ENCODE measurements at regions not wholly inside any gene's neighbourhood (a gene's known extent, or its start where the extent isn't known, plus 50 kb on each side); places are given as distances from the start of the nearest gene placed in this dataset.

DNA sequence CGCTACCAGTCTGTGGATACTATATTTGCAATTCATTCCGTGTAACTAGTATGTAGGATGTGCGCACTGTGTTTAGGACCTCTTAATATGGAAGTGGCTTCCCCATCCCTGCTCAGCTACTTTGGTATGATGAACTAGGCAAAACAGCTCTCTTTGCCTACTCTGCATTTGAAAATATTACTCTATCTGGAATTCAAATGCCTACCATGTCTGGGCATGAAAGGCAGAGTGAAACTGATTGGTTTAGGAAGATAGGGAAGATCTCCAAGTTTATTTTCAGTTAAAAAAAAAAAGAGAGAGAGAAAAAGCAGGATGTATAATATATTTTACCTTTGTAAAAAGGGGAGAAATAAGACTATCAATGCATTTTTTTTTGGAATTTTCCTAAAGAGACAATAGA is 74.1 kb upstream of the ELL2 start:
- no peaks in the 10 kb centered on the region for H3K27me3 Mint-ChIP-seq (ENCODE audit: low read depth, poor library complexity)
- no peak overlapping the region for H3K4me3 Mint-ChIP-seq
- no peaks in the 10 kb centered on the region for H3K4me1 Mint-ChIP-seq
- DNase-seq = no peak
- peaks cover 39% of the 10 kb centered on the region for H3K9me3 Mint-ChIP-seq
- no peak overlapping the region for H3K27ac Mint-ChIP-seq
- peaks cover 13% of the 10 kb centered on the region for H3K36me3 Mint-ChIP-seq (ENCODE audit: low read depth)
- no peak for TF ChIP-seq CTCF (IDR thresholded peaks at IDR 0.05)

- Mint-ChIP-seq H3K4me1 (no peaks in the 10 kb centered on the region), H3K27me3 (ENCODE audit: low read depth, poor library complexity) (no peaks in the 10 kb centered on the region), H3K4me3 (no peak overlapping the region), H3K9me3 (peaks cover 18% of the 10 kb centered on the region), H3K36me3 (ENCODE audit: low read depth) (no peaks in the 10 kb centered on the region), H3K27ac (no peak overlapping the region)
- no peak for DNase-seq
- no peak for TF ChIP-seq CTCF (IDR thresholded peaks at IDR 0.05)
These were observed 71.5 kb upstream of the ELL2 start for GRCh38 chr5:96033116-96033515.

DNA sequence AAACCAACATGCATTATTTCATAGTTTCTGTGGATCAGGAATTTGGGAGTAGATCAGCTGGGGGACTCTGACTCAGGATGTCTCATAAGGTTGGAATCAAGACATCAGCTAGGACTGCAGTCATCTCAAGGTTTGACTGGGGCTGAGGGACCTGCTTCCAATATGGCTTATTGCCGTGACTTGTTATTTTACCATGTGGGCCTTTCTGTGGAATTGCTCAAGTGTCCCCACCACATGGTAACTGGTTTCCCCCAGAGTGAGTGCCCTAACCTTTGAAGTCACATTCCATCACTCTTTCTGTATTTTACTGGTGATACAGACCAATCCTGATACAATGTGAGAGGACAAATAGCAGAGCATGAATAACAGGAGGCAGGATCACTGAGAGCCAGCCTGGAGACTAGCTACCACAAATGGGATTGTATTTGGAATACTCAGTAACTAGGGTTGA is 70.2 kb upstream of the ELL2 start:
- no peak for TF ChIP-seq CTCF (IDR thresholded peaks at IDR 0.05)
- Mint-ChIP-seq H3K4me1 (no peaks in the 10 kb centered on the region), H3K27me3 (ENCODE audit: low read depth, poor library complexity) (no peaks in the 10 kb centered on the region), H3K9me3 (peaks cover 18% of the 10 kb centered on the region), H3K4me3 (no peak overlapping the region), H3K36me3 (ENCODE audit: low read depth) (no peaks in the 10 kb centered on the region), H3K27ac (no peak overlapping the region)
- DNase-seq = no peak

DNA sequence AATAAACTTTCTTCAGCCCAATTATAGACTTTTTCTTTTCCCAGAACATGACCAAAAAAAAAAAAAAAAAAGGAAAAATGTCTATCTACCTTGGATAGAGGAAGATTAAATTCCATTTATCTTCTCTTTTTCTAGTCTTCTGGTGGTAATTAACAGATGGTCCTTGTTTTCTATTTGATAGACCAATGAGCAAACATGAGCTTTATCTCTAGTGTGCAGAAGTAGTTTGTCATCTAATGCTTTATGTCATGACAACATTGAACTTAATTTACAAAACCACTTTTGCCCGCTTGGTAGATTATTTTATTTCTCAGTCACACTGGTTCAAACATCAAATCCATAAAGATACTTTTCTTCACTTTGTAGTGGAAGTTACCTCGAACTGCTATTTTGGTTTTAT is 69.5 kb upstream of the ELL2 start:
- Mint-ChIP-seq H3K4me3 (no peak overlapping the region), H3K36me3 (ENCODE audit: low read depth) (no peaks in the 10 kb centered on the region), H3K9me3 (peaks cover 18% of the 10 kb centered on the region), H3K27me3 (ENCODE audit: low read depth, poor library complexity) (no peaks in the 10 kb centered on the region), H3K27ac (no peak overlapping the region), H3K4me1 (no peaks in the 10 kb centered on the region)
- DNase-seq = no peak
- no peak for TF ChIP-seq CTCF (IDR thresholded peaks at IDR 0.05)

- H3K27ac Mint-ChIP-seq = no peak overlapping the region
- H3K27me3 Mint-ChIP-seq (ENCODE audit: low read depth, poor library complexity) = no peaks in the 10 kb centered on the region
- H3K4me1 Mint-ChIP-seq = no peaks in the 10 kb centered on the region
These were observed 64.9 kb upstream of the ELL2 start for GRCh38 chr5:96026406-96027041.

More at GRCh38 chr5:96026406-96027041, 64.9 kb upstream of the ELL2 start:
- no peak for TF ChIP-seq CTCF (IDR thresholded peaks at IDR 0.05)
- Mint-ChIP-seq H3K36me3 (ENCODE audit: low read depth) (no peaks in the 10 kb centered on the region), H3K9me3 (peaks cover 3% of the 10 kb centered on the region), H3K4me3 (no peak overlapping the region)
- DNase-seq = no peak
